HepG2 (cell line): ENCODE measurements at regions not wholly inside any gene's neighbourhood (a gene's known extent, or its start where the extent isn't known, plus 50 kb on each side); places are given as distances from the start of the nearest gene placed in this dataset.

Experiments used
- FOXC1 ChIP-seq: sonication (generic); formaldehyde crosslinking; IDR thresholded peaks from 2 replicates; pipeline ENCODE4 v1.8.0; 2022; ENCODE audit warnings: mild to moderate bottlenecking, missing genetic modification reagents, borderline replicate concordance
- IRF9 ChIP-seq: sonication (generic); formaldehyde crosslinking; IDR thresholded peaks from 2 replicates; pipeline ENCODE4 v1.8.0; 2022; ENCODE audit warnings: missing genetic modification reagents, mild to moderate bottlenecking, borderline replicate concordance
- KAT8 ChIP-seq: IDR thresholded peaks from 2 replicates; pipeline ENCODE4 v1.6.1; 2016; ENCODE audit warnings: missing genetic modification reagents, missing compliant biosample characterization
- KMT2B ChIP-seq: IDR thresholded peaks from 2 replicates; pipeline ENCODE4 v1.6.1; 2016; ENCODE audit warnings: missing genetic modification reagents, missing compliant biosample characterization
- NFATC3 ChIP-seq: sonication (generic); formaldehyde crosslinking; IDR thresholded peaks from 2 replicates; pipeline ENCODE4 v1.5.1; 2020; ENCODE audit warnings: mild to moderate bottlenecking, missing genetic modification reagents
- NFE2L1 ChIP-seq: sonication (generic); formaldehyde crosslinking; IDR thresholded peaks from 2 replicates; pipeline ENCODE4 v1.4.0; 2020; ENCODE audit warnings: missing genetic modification reagents, mild to moderate bottlenecking, borderline replicate concordance
- PHF20 ChIP-seq: sonication (generic); formaldehyde crosslinking; IDR thresholded peaks from 2 replicates; pipeline ENCODE4 v1.5.0; 2020; ENCODE audit warnings: mild to moderate bottlenecking, missing genetic modification reagents
- PHF21A ChIP-seq: sonication (generic); formaldehyde crosslinking; IDR thresholded peaks from 2 replicates; pipeline ENCODE4 v1.5.0; 2020; ENCODE audit warnings: mild to moderate bottlenecking, missing genetic modification reagents
- RBAK ChIP-seq: sonication (generic); formaldehyde crosslinking; IDR thresholded peaks from 2 replicates; pipeline ENCODE4 v1.5.1; 2020; ENCODE audit warnings: mild to moderate bottlenecking, missing genetic modification reagents
- RBM39 ChIP-seq: fragments of 200-400 bp; formaldehyde crosslinking; IDR thresholded peaks from one replicate; pipeline ENCODE4 v1.6.1; 2018; ENCODE audit warnings: antibody characterized with exemption, mild to moderate bottlenecking, low read depth, low read length; ENCODE audit not compliant: poor library complexity, severe bottlenecking
- TGIF2 ChIP-seq: IDR thresholded peaks from 2 replicates; pipeline ENCODE4 v1.6.1; 2016; ENCODE audit warnings: control low read depth, missing compliant biosample characterization
- ZBTB2 ChIP-seq: sonication (generic); formaldehyde crosslinking; IDR thresholded peaks from 2 replicates; pipeline ENCODE4 v1.8.0; 2022; ENCODE audit warnings: low read depth, missing genetic modification reagents
- ZNF20 ChIP-seq: sonication (generic); formaldehyde crosslinking; IDR thresholded peaks from 2 replicates; pipeline ENCODE4 v1.4.0; 2020; ENCODE audit warnings: mild to moderate bottlenecking, moderate library complexity, missing genetic modification reagents
- ZNF263 ChIP-seq: sonication (generic); formaldehyde crosslinking; IDR thresholded peaks from 2 replicates; pipeline ENCODE4 v1.4.0; 2020; ENCODE audit warnings: missing genetic modification reagents
- ZNF354B ChIP-seq: sonication (generic); formaldehyde crosslinking; IDR thresholded peaks from 2 replicates; pipeline ENCODE4 v1.8.0; 2022; ENCODE audit warnings: mild to moderate bottlenecking, missing genetic modification reagents
- ZNF569 ChIP-seq: sonication (generic); formaldehyde crosslinking; IDR thresholded peaks from 2 replicates; pipeline ENCODE4 v1.5.0; 2020; ENCODE audit warnings: mild to moderate bottlenecking, missing genetic modification reagents, moderate library complexity, borderline replicate concordance
- ZNF784 ChIP-seq: sonication (generic); formaldehyde crosslinking; IDR thresholded peaks from 2 replicates; pipeline ENCODE4 v1.5.1; 2020; ENCODE audit warnings: missing genetic modification reagents, mild to moderate bottlenecking, borderline replicate concordance
- ZSCAN12 ChIP-seq: sonication (generic); formaldehyde crosslinking; IDR thresholded peaks from 2 replicates; pipeline ENCODE4 v1.9.0; 2021; ENCODE audit warnings: mild to moderate bottlenecking, missing genetic modification reagents
- TF ChIP-seq, protein P1 (sequence below): sonication (generic); formaldehyde crosslinking; IDR thresholded peaks from 2 replicates; pipeline ENCODE4 v1.5.1; 2020; ENCODE audit warnings: mild to moderate bottlenecking, missing genetic modification reagents, borderline replicate concordance
- TF ChIP-seq, protein P2 (sequence below): sonication (generic); formaldehyde crosslinking; IDR thresholded peaks from 2 replicates; pipeline ENCODE4 v1.4.0; 2020; ENCODE audit warnings: mild to moderate bottlenecking, missing genetic modification reagents

DNA sequence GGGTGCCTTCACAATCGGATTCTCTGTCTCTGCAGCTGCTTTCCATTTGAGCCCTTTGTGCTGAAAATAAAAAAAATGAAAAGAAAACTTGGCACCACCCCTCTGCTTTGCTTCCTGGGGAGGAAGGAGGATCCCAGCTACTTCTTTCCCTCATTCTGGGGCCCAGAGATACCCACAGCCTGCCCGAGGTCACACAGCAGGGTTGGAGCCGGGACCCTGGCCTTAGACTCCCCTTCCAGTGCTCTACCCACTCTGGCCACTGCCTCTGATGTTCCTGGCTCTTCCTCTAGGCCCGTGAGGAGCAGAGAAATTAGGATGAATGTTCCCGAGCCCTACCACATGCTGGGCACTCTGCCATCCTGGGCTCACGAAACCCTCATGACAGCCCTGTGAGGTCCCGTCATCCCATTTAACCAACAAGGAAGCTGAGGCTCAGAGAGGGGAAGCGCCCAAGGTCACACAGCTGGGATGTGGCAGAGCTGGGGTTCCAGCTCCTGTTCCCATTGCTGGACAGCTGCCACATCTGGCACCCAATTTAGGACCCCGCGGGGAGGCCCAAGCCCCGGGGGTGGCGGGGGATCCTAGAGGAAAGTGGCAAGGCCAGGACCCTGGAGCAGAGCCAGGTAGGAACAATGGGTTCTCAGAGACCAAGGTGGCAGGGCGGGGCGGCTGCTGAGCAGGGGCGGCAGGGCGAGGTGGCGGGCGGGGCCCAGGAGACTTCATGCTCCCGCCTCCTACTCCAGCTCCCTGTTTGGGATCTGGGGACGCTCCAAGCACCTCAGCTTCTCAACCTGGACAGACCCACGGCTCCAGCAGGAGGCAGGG lies 76.6 kb downstream of the CEBPB start (continued):
- TF ChIP-seq ZBTB2 (no peak), NFE2L1 (CRISPR knock-in tag) (no peak; the same call in 1 of the 2 replicates), RBM39 (peak; percentile 60), TGIF2 (CRISPR knock-in tag) (no peak), KMT2B (CRISPR knock-in tag) (no peak), ZNF784 (CRISPR knock-in tag) (no peak), ZNF354B (no peak), KAT8 (peak; percentile 41; the same call in 1 of the 2 replicates), FOXC1 (no peak; the same call in 1 of the 2 replicates), ZNF569 (no peak), RBAK (CRISPR knock-in tag) (no peak), NFATC3 (CRISPR knock-in tag) (0 out of 2 replicates have a peak, but pooled peaks have one; percentile 58), ZNF20 (no peak), IRF9 (CRISPR knock-in tag) (no peak), PHF21A (peak; percentile 77; the same call in 1 of the 2 replicates), ZSCAN12 (CRISPR knock-in tag) (no peak), ZNF263 (CRISPR knock-in tag) (peak; percentile 6; the same call in 1 of the 2 replicates), PHF20 (CRISPR knock-in tag) (no peak)
- TF ChIP-seq, protein P1, sequence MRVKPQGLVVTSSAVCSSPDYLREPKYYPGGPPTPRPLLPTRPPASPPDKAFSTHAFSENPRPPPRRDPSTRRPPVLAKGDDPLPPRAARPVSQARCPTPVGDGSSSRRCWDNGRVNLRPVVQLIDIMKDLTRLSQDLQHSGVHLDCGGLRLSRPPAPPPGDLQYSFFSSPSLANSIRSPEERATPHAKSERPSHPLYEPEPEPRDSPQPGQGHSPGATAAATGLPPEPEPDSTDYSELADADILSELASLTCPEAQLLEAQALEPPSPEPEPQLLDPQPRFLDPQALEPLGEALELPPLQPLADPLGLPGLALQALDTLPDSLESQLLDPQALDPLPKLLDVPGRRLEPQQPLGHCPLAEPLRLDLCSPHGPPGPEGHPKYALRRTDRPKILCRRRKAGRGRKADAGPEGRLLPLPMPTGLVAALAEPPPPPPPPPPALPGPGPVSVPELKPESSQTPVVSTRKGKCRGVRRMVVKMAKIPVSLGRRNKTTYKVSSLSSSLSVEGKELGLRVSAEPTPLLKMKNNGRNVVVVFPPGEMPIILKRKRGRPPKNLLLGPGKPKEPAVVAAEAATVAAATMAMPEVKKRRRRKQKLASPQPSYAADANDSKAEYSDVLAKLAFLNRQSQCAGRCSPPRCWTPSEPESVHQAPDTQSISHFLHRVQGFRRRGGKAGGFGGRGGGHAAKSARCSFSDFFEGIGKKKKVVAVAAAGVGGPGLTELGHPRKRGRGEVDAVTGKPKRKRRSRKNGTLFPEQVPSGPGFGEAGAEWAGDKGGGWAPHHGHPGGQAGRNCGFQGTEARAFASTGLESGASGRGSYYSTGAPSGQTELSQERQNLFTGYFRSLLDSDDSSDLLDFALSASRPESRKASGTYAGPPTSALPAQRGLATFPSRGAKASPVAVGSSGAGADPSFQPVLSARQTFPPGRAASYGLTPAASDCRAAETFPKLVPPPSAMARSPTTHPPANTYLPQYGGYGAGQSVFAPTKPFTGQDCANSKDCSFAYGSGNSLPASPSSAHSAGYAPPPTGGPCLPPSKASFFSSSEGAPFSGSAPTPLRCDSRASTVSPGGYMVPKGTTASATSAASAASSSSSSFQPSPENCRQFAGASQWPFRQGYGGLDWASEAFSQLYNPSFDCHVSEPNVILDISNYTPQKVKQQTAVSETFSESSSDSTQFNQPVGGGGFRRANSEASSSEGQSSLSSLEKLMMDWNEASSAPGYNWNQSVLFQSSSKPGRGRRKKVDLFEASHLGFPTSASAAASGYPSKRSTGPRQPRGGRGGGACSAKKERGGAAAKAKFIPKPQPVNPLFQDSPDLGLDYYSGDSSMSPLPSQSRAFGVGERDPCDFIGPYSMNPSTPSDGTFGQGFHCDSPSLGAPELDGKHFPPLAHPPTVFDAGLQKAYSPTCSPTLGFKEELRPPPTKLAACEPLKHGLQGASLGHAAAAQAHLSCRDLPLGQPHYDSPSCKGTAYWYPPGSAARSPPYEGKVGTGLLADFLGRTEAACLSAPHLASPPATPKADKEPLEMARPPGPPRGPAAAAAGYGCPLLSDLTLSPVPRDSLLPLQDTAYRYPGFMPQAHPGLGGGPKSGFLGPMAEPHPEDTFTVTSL (CRISPR knock-in tag), result no peak
- TF ChIP-seq, protein P2, sequence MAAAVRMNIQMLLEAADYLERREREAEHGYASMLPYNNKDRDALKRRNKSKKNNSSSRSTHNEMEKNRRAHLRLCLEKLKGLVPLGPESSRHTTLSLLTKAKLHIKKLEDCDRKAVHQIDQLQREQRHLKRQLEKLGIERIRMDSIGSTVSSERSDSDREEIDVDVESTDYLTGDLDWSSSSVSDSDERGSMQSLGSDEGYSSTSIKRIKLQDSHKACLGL (CRISPR knock-in tag), result no peak
